22Rv1 (cell line): ENCODE measurements at regions not wholly inside any gene's neighbourhood (a gene's known extent, or its start where the extent isn't known, plus 50 kb on each side); places are given as distances from the start of the nearest gene placed in this dataset.

Experiments
- CTCF ChIP-seq: fragments of 450-650 bp; IDR thresholded peaks from 2 replicates; pipeline ENCODE4 v1.5.1; 2017; ENCODE audit warnings: mild to moderate bottlenecking
- ZFX ChIP-seq: fragments of 450-650 bp; IDR thresholded peaks from 2 replicates; pipeline ENCODE4 v1.6.1; 2017; ENCODE audit warnings: antibody characterized with exemption, borderline replicate concordance

GRCh38 chr7:46486256-46487206 lies 565.5 kb upstream of the IGFBP3 start:
- TF ChIP-seq CTCF (no peak), ZFX (no peak)
